ENCODE measurements at regions not wholly inside any gene's neighbourhood (a gene's known extent, or its start where the extent isn't known, plus 50 kb on each side); places are given as distances from the start of the nearest gene placed in this dataset.

DNA sequence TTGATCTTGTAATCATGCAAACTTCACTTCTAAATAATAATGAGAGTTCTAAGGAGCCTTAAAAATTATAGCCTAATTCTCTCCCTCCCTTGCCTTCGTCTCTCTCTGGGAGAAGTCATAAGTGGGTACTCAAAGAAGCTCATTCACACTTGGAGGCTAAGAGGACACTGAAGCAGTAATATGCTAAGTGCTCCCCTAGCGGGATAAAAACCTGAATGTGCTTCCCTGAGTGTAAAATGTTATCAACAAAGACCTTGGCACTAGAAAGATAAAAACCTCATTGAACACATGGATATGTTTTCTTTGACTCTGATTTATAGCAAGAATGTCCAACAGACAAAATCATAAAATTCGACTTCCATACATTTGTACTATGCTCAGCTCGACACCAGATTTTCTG, 337.9 kb upstream of the NOVA1 start:
- no peak overlapping the region for H3K4ac ChIP-seq (ENCODE audit: low read depth, low read length)
- H2BK15ac ChIP-seq (ENCODE audit: low read depth, low read length): no peak overlapping the region
- H3K14ac ChIP-seq (replicated peaks; ENCODE audit: low read depth, low read length): no peak overlapping the region
- no peak for ATAC-seq (ENCODE audit: low read depth)
- H3K9me3 ChIP-seq (ENCODE audit: control insufficient read depth, insufficient read depth, low read length): no peaks in the 10 kb centered on the region
- no peak overlapping the region for H4K91ac ChIP-seq (ENCODE audit: insufficient read depth, low read depth, low read length)
- H3K4me1 ChIP-seq (ENCODE audit: control insufficient read depth, insufficient read depth, low read length): no peaks in the 10 kb centered on the region
- WGBS, 2 experiments (ENCODE audit: extremely low coverage in 2 of 2, insufficient read length in 1 of 2): no CpG with 5 or more reads among the region's 4 CpGs
- intact Hi-C loops (cut with micrococcal nuclease): no loop called here
- no peak overlapping the region for H2AK5ac ChIP-seq (ENCODE audit: low read depth, low read length)
- no peaks in the 10 kb centered on the region for H4K20me1 ChIP-seq (ENCODE audit: insufficient read depth, low read length)
- H2BK120ac ChIP-seq (ENCODE audit: low read depth, low read length): no peak overlapping the region
- no peak overlapping the region for H3K4me2 ChIP-seq (ENCODE audit: low read depth, low read length)
- no peak overlapping the region for H3K18ac ChIP-seq (ENCODE audit: low read depth, low read length)
- H3K9me1 ChIP-seq (ENCODE audit: insufficient read depth, low read length): no peaks in the 10 kb centered on the region
- in situ Hi-C loops (cut with MboI; ENCODE audit: low sequenced_read_pairs): no loop called here
- H2AFZ ChIP-seq (replicated peaks; ENCODE audit: low read length, poor library complexity): no peak overlapping the region
- H3K23ac ChIP-seq (ENCODE audit: low read depth, low read length): no peak overlapping the region
- no peak overlapping the region for H2BK5ac ChIP-seq (ENCODE audit: low read depth, low read length, poor library complexity, severe bottlenecking)
- no peaks in the 10 kb centered on the region for H3K79me1 ChIP-seq (ENCODE audit: low read depth in 1 of 2, low read length in 2 of 2)
- no peak overlapping the region for H3K27ac ChIP-seq (ENCODE audit: insufficient read depth, low read length)
- TF ChIP-seq RFX5 (IDR thresholded peaks at IDR 0.05; ENCODE audit: low read depth, low read length): no peak
- TF ChIP-seq NFE2L2 (IDR thresholded peaks at IDR 0.05; ENCODE audit: low read depth, low read length): no peak
- TF ChIP-seq RAD21 (IDR thresholded peaks at IDR 0.05; ENCODE audit: low read length): no peak
- H3K27me3 ChIP-seq (ENCODE audit: control insufficient read depth, insufficient read depth, low read length): no peaks in the 10 kb centered on the region
- H4K8ac ChIP-seq (ENCODE audit: low read depth in 2 of 2, low read length in 2 of 2): no peak overlapping the region
- H2AK9ac ChIP-seq (replicated peaks; ENCODE audit: low read depth, low read length, poor library complexity): no peak overlapping the region
- CTCF ChIA-PET: no interaction called here
- no peak for DNase-seq
- POLR2A ChIA-PET (ENCODE audit: unreplicated experiment): no interaction called here
- no peak overlapping the region for H3K56ac ChIP-seq (ENCODE audit: extremely low read depth, insufficient read depth, low read length)
- BruUV-seq (replicated peaks): no TSS peak
- no peak overlapping the region for H4K5ac ChIP-seq (ENCODE audit: low read depth, low read length)
- no peak overlapping the region for H3K9ac ChIP-seq (ENCODE audit: low read depth, low read length)
- H3K36me3 ChIP-seq (ENCODE audit: control insufficient read depth, insufficient read depth, low read length): no peaks in the 10 kb centered on the region
- dilution Hi-C loops (cut with HindIII; ENCODE audit: low sequenced_read_pairs, unreplicated experiment): no loop called here
- H2BK20ac ChIP-seq (ENCODE audit: low read depth, low read length): no peak overlapping the region
- no peak overlapping the region for H3K4me3 ChIP-seq (ENCODE audit: insufficient read depth, low read depth, low read length)

All from IMR-90 (cell line).